Activated CD4-positive, alpha-beta T cell treated with anti-CD3 and anti-CD28 coated beads, Interleukin-2, amount 50 U/mL, for 24 hours (primary cell): ENCODE measurements at regions not wholly inside any gene's neighbourhood (a gene's known extent, or its start where the extent isn't known, plus 50 kb on each side); places are given as distances from the start of the nearest gene placed in this dataset.
"Not testable (repeated sequence)": the region's sequence is repeated elsewhere in the genome, so short reads cannot be mapped to it uniquely, and the experiment has no call there.

Experiments
- DNase-seq, 2 donors: peaks; one replicate each; pipeline ENCODE4 v3.0.0-alpha.2; 2020; ENCODE audit warnings: low read depth in 1 of 2, low spot score in 1 of 2

GRCh38 chr9:40909821-40910220 lies 218.7 kb downstream of the FOXD4L6 start:
- no peak for DNase-seq

- not testable (repeated sequence) for DNase-seq
Measured at GRCh38 chr9:40909111-40909510, 219.4 kb downstream of the FOXD4L6 start.

DNA sequence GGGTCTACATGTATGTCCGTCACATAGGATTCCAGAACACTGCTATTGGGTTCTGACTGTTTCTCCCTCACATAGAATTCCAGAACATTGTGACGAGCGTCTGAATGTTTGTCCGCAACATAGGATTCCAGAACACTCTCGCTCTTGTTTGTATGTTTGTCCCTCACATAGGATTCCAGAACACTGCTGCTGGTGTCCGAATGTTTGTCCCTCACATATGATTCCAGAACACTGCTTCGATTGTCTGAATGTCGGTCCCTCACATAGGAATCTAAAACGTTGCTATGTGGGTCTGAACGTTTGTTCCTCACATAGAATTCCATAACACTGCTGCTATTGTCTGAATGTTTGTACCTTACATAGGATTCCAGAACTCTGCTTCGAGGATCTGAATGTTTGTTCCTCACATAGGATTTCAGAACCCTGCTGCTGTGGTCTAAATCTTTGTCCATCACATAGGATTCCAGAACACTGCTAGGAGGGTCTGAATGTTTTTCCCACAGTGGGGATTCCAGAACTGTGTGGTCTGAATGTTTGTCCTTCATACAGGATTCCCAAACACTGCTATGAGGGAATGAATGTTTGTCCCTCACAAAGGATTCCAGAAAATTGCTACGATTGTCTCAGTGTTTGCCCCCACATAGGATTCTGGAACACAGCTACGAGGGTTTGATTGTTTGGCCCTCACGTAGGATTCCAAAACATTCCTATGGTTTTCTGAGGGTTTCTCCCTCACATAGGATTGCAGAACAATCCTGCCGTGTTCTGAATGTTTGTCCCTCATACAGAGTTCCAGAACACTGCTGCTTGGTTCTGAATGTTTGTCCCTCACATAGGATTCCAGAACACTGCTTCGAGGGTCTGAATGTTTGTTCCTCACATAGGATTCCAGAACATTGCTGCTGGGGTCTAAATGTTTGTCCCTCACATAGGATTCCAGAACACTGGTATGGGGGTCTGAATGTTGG lies 220.5 kb downstream of the FOXD4L6 start:
- no peak for DNase-seq

DNA sequence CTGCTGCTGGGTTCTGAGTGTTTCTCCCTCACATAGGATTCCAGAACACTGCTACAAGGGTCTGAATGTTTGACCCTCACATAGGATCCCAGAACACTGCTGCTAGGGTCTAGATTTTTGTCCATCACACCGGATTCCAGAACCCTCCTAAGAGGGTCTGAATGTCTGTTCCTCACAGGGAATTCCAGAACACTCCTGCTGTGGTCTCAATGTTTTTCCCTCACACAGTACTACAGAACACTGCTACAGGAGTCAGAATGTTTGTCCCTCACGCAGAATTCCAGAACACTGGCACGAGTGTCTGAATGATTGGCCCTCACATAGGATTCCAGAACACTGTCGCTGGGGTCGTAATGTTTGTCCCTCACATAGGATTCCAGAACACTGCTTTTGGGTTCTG lies 221.6 kb downstream of the FOXD4L6 start:
- DNase-seq: not testable (repeated sequence)

DNA sequence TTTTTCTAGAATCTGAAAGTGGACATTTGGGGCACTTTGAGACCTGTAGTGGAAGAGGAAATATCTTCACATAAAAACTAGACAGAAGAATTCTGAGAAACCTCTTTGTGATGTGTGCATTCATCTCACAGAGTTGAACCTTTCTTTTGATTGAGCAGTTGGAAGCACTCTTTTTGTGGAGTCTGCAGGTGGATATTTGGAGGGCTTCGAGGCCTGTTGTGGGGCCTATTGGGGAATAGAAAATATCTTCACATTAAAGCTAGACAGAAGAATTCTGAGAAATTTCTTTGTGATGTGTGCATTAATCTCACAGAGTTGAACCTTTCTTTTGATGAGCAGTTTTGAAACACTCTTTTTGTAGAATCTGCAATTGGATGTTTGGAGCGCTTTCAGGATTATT lies 236.2 kb downstream of the FOXD4L6 start:
- not testable (repeated sequence) for DNase-seq

- not testable (repeated sequence) for DNase-seq
Measured at GRCh38 chr9:40885858-40886257, 242.6 kb downstream of the FOXD4L6 start.

GRCh38 chr9:40884902-40885490 lies 243.5 kb downstream of the FOXD4L6 start:
- DNase-seq: not testable (repeated sequence)

- no peak for DNase-seq
Measured at GRCh38 chr9:40884072-40884901, 244.2 kb downstream of the FOXD4L6 start.

- not testable (repeated sequence) for DNase-seq
Measured at GRCh38 chr9:40883423-40884071, 244.9 kb downstream of the FOXD4L6 start.

DNA sequence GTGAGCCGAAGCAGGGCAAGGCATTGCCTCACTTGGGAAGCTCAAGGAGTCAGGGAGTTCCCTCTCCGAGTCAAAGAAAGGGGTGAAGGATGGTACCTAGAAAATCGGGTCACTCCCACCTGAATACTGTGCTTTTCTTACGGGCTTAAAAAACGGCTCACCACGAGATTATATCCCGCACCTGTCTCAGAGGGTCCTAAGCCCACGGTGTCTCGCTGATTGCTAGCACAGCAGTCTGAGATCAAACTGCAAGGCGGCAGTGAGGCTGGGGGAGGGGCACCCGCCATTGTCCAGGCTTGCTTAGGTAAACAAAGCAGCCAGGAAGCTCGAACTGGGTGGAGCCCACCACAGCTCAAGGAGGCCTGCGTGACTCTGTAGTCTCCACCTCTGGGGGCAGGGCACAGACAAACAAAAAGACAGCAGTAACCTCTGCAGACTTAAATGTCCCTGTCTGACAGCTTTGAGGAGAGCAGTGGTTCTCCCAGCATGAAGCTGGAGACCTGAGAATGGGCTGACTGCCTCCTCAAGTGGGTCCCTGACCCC lies 254.7 kb downstream of the FOXD4L6 start:
- not testable (repeated sequence) for DNase-seq

DNA sequence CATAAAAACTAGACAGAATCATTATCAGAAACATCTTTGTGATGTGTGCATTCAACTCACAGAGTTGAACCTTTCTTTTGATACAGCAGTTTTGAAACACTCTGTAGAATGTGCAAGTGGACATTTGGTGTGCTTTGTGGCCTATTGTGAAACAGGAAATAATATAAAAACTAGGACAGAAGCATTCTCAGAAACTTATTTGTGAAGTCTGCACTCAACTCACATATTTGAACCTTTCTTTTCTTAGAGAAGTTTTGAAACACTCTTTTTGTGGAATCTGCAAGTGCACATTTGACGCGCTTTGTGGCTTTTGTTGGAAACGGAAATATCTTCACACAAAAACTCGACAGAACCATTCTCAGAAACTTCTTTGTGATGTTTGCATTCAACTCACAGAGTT lies 260.0 kb downstream of the FOXD4L6 start:
- not testable (repeated sequence) for DNase-seq
